Lower leg skin (tissue), 3 donors: ENCODE measurements at regions not wholly inside any gene's neighbourhood (a gene's known extent, or its start where the extent isn't known, plus 50 kb on each side); places are given as distances from the start of the nearest gene placed in this dataset.
"Not testable (repeated sequence)": the region's sequence is repeated elsewhere in the genome, so short reads cannot be mapped to it uniquely, and the experiment has no call there.

Source experiments
- CTCF ChIP-seq, 3 donors: fragments of 450-650 bp; IDR thresholded peaks; one replicate each; pipeline ENCODE4 v1.5.1; 2016; ENCODE audit warnings: antibody characterized with exemption in 3 of 3, mild to moderate bottlenecking in 3 of 3, moderate library complexity in 2 of 3
- POLR2A ChIP-seq, 2 donors: fragments of 450-650 bp; IDR thresholded peaks; one replicate each; pipeline ENCODE4 v1.6.1; 2016 to 2017; ENCODE audit warnings: antibody characterized with exemption in 2 of 2, mild to moderate bottlenecking in 1 of 2, moderate library complexity in 1 of 2

GRCh38 chr16:88184566-88185355 lies 198.0 kb upstream of the ZNF469 start:
- not testable (repeated sequence) for TF ChIP-seq CTCF, POLR2A (IDR thresholded peaks at IDR 0.05)
